NCI-H748 (cell line): ENCODE measurements at regions not wholly inside any gene's neighbourhood (a gene's known extent, or its start where the extent isn't known, plus 50 kb on each side); places are given as distances from the start of the nearest gene placed in this dataset.
"Not testable (repeated sequence)": the region's sequence is repeated elsewhere in the genome, so short reads cannot be mapped to it uniquely, and the experiment has no call there.

ENCODE experiments used
- DNase-seq: peaks from one replicate; lab custom pipeline; 2025; ENCODE audit not compliant: unreplicated experiment; lab: John Stamatoyannopoulos, UW

DNA sequence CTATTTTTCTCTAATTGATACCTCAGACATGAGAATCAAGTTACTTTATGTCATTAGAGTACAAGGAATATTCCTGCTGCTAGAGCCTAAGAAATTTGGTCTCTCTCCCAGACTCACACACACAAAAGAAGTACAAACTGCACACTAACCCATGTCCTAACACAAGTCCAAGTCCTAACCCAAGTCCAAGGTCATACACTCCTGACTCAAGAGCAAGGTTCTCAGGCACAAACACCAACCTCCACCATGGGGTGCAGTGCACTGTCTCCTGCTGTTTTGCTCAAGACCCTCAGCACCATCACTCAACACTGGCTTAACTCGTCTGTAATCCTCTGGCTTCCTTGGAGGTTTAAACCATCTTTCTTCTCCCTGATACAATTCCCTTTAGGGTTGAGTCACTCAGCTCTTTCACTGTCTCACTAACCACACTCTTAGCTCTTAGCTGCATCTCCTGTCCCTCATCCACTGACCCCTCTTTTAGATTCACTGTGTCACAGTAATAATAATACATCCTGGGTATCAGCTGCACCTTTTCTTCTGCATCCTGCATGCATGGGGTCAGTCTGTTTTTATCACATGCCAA lies 129.8 kb downstream of the BCL2L11 start:
- DNase-seq: no peak

DNA sequence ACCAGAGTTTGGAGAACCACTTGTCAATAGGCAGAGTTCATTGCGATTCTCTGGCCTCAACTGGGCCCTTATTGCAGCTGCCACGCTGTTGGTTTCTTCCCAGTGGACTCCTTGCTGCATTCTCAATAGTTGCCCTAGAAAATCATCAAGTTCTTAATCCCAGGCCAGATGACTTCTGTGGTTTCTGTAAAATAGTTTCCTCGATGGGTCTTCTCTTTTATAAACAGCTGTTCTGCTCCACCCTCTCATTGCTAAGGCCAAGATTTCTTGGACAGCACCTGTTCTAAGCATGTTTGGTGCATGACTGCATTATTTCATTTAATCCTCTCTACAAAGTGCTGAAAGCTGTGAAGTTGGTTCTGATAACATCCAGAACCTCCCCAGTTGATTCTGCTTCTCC lies 131.0 kb downstream of the BCL2L11 start:
- DNase-seq: no peak

DNA sequence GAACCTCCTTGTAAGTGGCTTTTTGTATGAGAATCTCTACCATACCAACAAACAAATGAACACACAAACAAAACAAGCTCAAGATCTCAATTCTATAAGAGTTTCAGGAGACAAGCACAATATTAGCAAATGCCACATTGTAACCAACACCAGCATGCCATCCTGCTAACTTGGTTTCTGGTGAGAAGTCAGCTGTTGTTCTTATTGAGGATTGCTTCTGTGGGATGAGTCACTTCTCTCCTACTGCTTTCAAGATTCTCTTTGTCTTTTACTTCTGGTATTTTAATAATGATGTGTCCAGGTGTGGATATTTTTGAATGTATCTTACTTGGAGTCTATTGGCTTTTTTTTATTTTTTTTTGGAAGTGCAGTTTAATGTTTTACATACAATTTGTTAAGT lies 131.7 kb downstream of the BCL2L11 start:
- DNase-seq: no peak

DNA sequence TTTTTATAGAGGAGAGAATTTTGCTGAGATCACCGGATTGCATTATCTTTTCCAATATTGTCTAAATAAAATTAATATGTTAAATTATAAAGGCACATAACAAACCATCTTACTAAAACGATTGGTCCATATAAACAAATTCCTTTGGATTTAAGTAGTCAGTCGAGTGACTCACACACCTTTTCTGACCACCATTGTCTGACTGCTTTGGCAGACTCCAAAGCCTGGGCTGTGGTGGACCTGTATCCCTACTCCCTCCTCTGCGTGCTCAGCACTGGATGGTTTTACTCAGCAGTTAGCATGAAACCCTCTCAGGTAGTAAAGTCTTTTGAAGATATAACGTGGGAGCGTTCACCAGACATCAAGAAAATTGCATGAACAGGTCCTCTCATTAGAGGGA lies 134.2 kb downstream of the BCL2L11 start:
- not testable (repeated sequence) for DNase-seq

DNA sequence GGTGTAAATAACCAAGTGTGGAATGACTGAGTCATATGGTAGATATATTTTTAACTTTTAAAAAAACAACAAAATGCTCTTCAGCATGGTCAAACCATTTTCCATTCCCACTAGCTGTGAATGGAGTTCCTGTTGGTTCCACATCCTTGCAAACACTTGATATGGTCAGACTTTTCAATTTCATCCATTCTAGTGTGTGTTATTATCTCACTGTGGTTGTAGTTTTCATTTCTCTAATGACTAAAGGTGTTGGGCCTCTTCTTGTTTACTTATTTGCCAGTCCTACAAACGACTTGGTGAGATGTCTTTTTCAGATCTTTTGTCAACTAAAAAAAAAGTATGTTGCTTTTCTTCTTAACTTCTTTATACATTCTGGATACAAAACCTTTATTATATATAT lies 135.9 kb downstream of the BCL2L11 start:
- DNase-seq: not testable (repeated sequence)

DNA sequence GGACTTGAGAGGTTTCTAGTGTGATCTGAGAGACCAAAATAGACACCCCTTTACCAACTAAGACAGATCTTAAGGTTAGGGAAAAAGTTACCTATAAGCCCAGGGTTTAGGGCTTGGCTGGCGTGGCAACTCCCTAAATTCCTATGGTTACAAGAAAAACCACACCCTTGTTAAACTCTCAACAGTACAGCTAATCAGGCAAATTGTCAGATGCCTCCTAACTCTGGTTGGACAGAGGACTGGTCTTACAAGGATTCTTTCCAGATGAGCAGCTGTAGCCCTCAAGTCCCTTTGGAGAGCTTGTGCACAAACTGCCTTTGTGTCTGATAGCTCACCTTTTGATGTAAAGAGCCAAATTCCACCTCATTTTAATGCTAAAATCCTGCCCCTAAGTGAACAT lies 136.9 kb downstream of the BCL2L11 start:
- DNase-seq: not testable (repeated sequence)

DNA sequence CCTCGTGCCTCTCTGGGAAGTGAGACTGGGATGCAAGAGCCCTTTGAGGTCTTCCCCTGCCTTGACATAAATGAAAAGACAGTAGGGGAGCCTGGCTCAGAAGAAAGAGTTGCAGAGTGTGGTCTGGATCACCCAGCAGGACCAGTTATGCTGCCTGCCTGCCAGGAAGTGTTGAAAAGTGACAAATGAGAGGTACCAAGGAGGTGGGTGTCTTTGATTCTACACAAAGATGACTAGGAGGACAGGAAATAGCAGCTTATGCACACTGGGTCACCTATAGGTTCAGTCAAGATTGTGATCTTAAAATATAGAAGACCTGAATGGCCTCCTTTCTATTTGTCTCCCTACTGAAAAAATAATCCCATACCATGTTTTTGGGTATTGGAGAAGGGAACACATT lies 137.6 kb downstream of the BCL2L11 start:
- DNase-seq: not testable (repeated sequence)

DNA sequence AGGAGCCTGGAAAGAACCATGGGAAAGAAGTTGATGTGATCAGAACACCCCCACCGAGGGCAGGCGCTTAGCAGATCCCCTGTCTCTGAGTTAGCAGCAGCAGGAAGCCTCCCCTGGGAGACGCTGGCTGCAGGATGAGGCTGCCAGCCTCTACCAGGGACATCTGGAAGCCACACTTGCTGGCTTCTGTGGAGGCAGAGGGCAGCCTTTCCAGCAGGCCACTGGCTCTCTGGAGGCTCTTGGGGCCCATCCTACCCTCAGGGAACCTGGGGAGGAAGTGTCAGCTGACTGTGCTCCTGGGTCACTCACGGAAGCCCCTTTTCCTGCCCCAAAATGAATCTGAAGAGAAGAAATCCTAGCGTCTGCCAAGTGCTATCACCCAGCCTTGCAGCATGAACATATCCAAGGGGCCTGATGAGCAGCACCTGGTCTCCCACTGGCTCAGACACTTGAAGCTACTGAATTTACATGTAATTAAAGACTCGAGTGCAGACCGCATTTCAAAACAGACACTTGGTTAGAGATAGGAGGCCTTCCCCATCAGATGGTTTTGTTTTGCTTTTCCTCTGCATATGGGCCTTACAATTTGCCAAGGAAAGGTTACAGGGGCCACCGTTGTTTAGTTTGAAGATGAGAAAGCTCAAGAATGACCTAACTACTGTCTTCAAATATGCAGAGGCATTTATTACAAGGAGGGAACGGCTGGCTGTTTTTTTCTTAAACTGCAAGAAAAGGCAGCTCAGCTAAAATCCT lies 142.1 kb downstream of the BCL2L11 start:
- DNase-seq: not testable (repeated sequence)

DNA sequence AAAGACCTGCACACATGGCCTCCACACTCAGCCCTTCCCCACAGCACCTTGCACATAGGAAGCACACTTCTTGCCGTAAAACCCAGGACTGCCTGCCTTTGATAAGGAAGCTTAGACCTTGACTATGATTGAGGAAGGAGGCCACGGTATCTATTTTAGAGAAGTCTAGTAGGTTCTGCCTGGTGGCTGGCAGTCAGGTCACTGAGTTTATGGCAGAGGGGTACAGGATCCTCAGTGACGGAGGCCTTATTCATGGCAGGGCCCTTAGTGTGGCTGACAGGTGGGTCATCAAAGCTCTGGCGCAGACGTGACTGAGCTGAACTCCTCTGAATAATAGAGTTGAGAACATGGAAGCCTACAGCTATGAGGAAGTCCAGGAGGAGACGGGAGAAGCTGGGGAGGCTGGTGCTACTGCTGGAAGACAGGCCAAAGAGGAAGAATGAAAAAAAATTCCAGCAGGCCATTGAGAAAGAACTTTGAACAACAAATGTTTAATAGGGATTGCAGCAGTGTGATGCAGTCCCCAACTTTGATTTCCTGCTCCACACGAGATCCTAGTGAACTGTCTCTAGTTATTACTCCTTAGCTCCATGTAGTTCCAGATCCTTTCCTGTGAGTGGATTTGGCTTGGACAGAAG lies 142.8 kb downstream of the BCL2L11 start:
- not testable (repeated sequence) for DNase-seq

DNA sequence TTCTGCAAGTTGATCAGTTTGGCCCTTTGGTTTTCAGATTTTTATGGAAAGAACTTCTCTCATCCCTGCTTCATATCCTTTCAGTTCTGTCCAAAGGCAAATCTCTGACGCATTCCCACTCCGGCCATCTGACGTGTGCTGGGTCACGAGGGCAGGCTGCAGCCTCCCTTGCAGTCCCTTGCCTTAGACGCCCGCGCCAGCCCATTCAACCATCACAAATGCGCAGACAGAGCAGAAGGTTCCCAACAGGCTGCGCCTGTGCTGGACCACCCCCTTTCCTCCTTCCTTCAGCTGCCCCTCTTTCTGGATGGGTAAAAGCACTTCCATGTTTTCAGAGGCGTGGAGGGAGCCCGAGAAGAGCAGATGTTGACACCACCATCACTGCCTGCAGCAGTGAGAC lies 144.2 kb downstream of the BCL2L11 start:
- DNase-seq: not testable (repeated sequence)

DNA sequence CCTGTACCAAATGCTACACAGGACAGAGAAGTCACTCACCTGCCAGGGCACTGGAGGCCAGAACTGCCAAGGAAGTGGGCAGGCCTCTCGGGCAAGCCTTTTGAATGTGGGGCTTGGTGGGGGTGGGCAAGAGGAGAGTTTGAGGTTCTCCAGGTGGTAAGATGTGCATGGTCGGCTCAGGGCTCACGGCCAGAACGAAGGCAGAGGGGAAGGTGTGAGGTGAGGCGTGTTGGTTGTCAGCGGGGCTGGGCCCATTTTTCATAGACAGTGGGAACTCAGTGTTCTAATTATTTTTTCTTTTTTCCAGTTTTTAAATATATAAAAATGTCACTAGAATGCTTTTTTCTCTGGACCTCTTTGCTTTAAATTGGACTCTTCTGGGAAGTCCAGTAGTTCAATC lies 145.8 kb downstream of the BCL2L11 start:
- not testable (repeated sequence) for DNase-seq

DNA sequence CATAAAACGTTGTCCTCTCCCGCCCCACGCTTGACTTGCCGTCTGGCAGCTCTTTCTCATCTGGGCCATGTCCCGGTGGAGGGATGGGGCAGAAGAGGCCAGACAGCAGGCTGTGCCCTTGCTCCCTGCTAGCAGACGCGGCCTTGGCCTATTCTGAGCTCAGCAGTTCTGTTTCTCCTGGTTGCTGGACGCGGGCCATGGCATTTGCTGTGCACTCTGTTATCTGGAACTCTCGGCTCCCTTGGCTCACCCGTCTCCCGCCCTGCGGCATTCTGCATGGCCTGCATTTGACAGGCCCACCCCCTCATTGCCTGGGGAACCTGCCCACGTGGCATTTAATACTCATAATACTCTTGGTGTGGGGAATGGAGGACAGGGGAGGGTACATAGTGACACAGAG lies 146.3 kb downstream of the BCL2L11 start:
- DNase-seq: not testable (repeated sequence)

DNA sequence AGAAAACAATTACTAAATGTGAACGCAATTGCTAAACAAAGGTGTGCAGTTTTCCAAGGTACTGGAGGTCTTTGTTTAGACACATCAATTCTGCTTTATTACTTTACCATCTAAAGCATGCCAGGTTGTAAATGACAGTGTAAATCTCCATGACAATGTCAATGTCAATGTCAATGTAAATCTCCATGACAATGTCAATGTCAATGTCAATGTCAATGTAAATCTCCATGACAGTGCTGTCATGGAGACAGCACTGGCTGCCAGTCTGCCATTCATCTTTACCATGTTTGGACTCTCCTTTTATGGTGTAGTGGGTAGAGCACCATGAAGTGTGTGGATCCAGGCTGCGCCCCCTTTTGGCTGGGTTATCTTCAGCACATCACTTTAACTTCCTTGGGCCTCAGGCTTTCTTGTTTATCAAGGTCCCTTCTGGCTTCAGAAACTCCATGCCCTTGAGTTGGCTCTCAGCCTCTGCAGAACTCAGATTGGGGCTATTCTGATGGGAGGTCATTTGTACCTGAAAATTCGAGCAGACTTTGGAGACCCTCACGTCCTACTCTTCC lies 149.1 kb downstream of the BCL2L11 start:
- not testable (repeated sequence) for DNase-seq

DNA sequence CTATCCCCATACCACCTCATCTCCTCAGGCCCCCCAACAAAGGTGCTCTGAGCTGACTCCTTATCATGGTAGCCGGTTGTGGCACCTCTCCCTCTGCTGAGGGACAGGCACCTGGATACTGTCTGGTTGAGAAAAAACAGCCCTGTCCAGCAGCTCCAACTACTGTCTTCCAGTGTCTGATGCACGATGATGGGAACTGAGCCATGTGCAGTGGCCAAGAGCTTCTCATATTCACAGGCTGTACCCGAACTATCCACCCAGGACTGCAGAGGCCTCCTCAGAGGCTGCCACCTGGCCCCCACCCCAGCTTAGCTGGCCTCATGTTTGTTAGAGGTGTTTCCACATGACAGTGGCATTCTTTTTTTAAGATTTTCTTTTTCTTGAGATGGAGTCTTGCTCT lies 149.9 kb downstream of the BCL2L11 start:
- DNase-seq: not testable (repeated sequence)

DNA sequence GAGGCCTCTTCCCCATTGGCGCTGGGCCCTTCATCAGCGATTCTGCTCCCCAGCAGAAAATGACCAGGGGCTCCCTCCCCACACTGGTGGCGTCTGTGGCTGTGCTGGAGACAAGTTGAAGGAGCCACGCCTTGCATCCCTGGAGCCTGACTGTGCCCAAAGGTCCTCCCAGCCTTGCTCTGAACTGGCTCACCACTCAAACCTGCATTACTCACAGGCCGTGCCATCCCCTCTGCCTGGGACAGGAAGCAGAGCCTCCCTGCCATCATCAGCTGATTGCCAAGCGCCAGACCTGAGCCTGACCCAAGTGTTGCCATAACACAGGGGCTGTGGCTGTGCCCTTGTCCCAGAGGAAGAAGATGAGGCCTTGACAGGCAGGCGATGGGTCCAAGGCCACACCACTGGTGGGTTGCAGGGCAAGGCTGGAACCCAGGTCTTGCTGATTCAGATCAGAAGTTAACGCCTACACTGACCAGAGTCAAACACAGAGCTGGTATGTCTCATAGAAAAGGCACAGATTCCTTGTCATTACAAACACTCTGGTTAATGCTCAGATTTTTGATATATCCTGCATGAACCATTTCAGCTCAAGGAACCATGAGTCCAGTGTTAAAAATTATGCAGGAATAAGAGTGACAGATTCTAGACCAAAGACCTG lies 151.1 kb downstream of the BCL2L11 start:
- not testable (repeated sequence) for DNase-seq

DNA sequence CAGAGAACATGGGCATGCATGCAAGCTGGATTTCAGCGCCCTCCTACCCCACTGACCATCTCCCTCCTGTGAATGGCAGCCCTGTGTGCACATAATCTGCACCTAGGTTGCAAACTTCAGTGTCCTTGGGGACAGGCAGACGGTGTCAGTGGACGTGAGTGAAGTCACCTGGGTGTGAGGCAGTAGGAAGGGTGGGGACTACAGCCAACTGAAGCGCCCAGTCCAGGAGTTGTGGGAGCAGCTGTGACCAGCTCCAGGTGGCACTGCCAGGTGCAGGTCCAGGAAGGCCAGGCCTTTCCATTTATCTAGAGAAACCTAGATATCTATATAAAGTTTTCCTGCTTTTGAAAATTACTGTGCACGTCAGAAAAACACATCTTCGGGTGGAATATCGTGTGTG lies 152.3 kb downstream of the BCL2L11 start:
- DNase-seq: not testable (repeated sequence)

DNA sequence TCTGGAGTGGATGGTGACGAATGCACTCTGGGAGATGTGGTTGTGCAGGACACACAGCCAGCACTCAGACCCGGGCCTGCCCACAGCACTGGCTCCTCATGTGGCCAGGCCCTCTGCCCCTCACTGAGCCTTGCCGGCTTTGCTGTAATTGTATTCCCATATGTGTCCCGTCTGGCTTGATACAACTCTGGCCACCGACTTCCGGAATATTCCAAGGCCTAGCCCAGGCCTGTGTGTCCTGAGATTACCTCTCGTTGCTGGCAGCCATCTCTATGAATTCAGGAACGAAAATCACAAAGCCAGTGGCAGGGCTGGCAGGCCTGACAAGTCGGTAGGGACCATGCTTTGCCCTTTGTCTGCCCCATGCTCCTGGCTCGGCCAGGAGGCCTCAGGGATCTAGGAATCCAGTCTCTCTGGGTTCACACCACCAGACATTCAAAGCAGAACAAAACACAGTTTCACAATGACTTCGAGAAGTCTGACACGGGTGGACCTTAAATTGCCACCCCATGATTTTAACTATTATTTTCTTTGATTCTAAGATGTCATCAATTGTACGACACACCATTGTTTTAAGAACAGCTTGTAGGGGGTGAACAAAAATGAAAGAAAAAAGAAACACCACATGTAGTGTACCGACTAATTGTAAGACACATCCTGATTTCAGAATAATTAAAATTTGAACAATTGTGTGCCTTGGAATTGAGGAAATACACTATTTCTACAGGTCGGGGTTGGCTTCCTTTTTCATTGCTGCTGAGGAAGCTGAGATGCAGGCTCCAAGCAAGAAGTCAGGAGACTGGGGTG lies 154.5 kb downstream of the BCL2L11 start:
- DNase-seq: not testable (repeated sequence)

DNA sequence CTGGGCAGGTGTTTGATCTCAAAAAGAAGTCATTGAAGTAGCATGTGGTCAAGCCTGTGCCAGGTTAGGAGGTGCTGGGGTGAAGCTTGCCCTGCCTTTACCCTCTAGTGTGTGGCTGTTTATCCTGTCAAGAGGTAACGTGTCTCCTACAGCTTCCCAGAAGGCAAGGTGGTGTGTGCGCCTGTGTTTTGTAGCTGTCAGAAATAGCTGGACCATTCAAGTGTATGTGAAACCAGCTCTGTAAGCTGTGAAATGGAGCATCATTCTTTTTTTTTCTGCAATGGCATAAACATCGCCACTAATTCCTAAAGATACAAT lies 155.1 kb downstream of the BCL2L11 start:
- not testable (repeated sequence) for DNase-seq

DNA sequence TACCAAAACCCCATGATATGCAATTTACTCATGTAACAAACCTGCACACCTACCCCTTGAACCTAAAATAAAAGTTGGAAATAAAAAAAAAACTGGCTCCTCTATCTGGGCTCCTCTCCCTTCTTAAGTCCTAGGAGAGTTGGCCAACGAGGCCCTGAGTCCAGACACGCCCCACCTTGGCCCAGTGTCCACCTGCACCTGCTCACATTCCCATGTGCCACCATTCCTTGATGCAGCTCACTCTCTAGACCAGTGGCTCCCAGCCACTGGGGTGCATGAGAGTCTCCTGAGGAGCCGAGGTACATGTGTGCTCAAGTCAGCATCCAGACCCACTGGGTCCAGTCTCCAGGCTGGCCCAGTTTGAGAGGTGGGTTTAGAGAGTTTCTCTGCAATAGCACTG lies 157.4 kb downstream of the BCL2L11 start:
- not testable (repeated sequence) for DNase-seq

DNA sequence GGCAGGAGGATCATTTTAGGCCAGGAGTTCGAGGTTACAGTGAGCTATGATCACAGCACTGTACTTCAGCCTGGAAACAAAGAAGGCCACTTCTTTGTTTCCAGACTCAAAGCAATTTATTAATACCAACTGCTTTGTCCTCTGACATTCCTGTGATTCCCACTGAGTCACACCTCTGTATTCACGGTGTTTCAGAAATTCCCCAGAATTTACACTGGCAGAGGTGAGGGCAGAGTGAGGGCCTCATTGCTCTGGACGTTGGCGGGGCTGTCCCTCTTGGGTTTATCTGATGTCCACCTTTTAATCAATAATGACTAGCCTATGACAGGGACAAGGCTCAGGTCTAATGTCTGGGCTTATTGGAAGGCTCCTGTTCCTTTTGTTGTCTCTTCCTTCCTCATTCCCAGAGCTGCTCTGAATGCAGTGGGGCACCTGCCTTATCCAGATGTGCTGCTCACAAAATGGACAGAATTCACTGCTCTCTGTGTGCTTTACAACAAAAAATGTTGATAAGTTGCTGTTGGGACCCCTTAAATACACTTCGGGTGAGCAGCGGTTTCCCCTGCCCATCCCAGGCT lies 160.1 kb downstream of the BCL2L11 start:
- DNase-seq: not testable (repeated sequence)
